ENCODE measurements at regions not wholly inside any gene's neighbourhood (a gene's known extent, or its start where the extent isn't known, plus 50 kb on each side); places are given as distances from the start of the nearest gene placed in this dataset.

- intact Hi-C loops (cut with micrococcal nuclease): loop anchor here (10.0 kb wide), 1 partner anchor 886 kb away; no protein-coding TSS in a partner anchor
- H3K4me2 ChIP-seq (ENCODE audit: insufficient read depth, low read length): no peak overlapping the region
Observed at GRCh38 chrX:45518552-45518951, 317.9 kb upstream of the DIPK2B start.

More at GRCh38 chrX:45518552-45518951, 317.9 kb upstream of the DIPK2B start:
- Histone ChIP-seq H3K4me3 (replicated peaks in 1 of 3; ENCODE audit: insufficient read depth in 1 of 3, low read depth in 1 of 3, low read length in 3 of 3) (no peak overlapping the region), H3K9me1 (replicated peaks; ENCODE audit: control insufficient read depth, extremely low read depth, insufficient read depth, low read length) (no peaks in the 10 kb centered on the region), H3K79me2 (ENCODE audit: control insufficient read depth, insufficient read depth, low read length) (no peaks in the 10 kb centered on the region), H3K9me3 (replicated peaks; ENCODE audit: control insufficient read depth, insufficient read depth, low read length) (no peaks in the 10 kb centered on the region), H3K36me3 (ENCODE audit: control insufficient read depth in 2 of 2, extremely low read depth in 1 of 2, insufficient read depth in 2 of 2, low read length in 2 of 2) (no peaks in the 10 kb centered on the region), H3K27me3 (ENCODE audit: control insufficient read depth in 2 of 2, insufficient read depth in 2 of 2, low read length in 2 of 2) (no peaks in the 10 kb centered on the region), H3K9ac (replicated peaks; ENCODE audit: extremely low read depth, insufficient read depth, low read length) (peak overlapping the region; percentile 3), H4K20me1 (replicated peaks; ENCODE audit: control insufficient read depth, extremely low read depth, insufficient read depth, low read length) (no peaks in the 10 kb centered on the region), H3K27ac (ENCODE audit: insufficient read depth, low read depth, low read length) (no peak overlapping the region), H3K4me1 (ENCODE audit: control insufficient read depth, extremely low read depth, insufficient read depth, low read length) (peaks cover 26% of the 10 kb centered on the region), H2AFZ (ENCODE audit: low read depth, low read length) (no peak overlapping the region)
- dilution Hi-C loops (cut with MboI; ENCODE audit: extremely low pct_ligation_motif_present, low sequenced_read_pairs): no loop called here
- FAIRE-seq (no peak), DNase-seq (ENCODE audit: low read depth, low spot score) (peak; percentile 6)
- TF ChIP-seq POLR2AphosphoS5 (IDR thresholded peaks at IDR 0.05; ENCODE audit: insufficient read depth, low read depth, low read length) (no peak), JUN (IDR thresholded peaks at IDR 0.05; ENCODE audit: borderline replicate concordance, insufficient read depth, insufficient read length, low read depth) (no peak), GATA2 (IDR thresholded peaks at IDR 0.05; ENCODE audit: insufficient read depth, insufficient read length, low read depth, low read length) (no peak), EZH2 (IDR thresholded peaks at IDR 0.05; ENCODE audit: borderline replicate concordance, low read depth, low read length, severe bottlenecking) (no peak), POLR2A (IDR thresholded peaks at IDR 0.05; ENCODE audit: low read depth, low read length) (no peak), MAX (IDR thresholded peaks at IDR 0.05; ENCODE audit: insufficient read depth, insufficient read length) (no peak), FOS (IDR thresholded peaks at IDR 0.05; ENCODE audit: borderline replicate concordance, insufficient read depth, low read length) (no peak), MYC (IDR thresholded peaks at IDR 0.05; ENCODE audit: low read depth, low read length) (no peak)
- TF ChIP-seq, protein P1, sequence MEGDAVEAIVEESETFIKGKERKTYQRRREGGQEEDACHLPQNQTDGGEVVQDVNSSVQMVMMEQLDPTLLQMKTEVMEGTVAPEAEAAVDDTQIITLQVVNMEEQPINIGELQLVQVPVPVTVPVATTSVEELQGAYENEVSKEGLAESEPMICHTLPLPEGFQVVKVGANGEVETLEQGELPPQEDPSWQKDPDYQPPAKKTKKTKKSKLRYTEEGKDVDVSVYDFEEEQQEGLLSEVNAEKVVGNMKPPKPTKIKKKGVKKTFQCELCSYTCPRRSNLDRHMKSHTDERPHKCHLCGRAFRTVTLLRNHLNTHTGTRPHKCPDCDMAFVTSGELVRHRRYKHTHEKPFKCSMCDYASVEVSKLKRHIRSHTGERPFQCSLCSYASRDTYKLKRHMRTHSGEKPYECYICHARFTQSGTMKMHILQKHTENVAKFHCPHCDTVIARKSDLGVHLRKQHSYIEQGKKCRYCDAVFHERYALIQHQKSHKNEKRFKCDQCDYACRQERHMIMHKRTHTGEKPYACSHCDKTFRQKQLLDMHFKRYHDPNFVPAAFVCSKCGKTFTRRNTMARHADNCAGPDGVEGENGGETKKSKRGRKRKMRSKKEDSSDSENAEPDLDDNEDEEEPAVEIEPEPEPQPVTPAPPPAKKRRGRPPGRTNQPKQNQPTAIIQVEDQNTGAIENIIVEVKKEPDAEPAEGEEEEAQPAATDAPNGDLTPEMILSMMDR (IDR thresholded peaks at IDR 0.05; ENCODE audit: extremely low read depth in 1 of 2, insufficient read depth in 1 of 2, low read depth in 1 of 2, low read length in 2 of 2): no peak
- CTCF ChIA-PET: no interaction called here
- BruUV-seq (replicated peaks): no TSS peak
- POLR2A ChIA-PET: no interaction called here
